Peyer's patch (tissue), 4 donors: ENCODE measurements at regions not wholly inside any gene's neighbourhood (a gene's known extent, or its start where the extent isn't known, plus 50 kb on each side); places are given as distances from the start of the nearest gene placed in this dataset.

Experiments used
- CTCF ChIP-seq, 6 experiments: fragments of 450-650 bp in 4 of 6; fragments of 200-600 bp in 2 of 6; sonication (generic) in 1 of 6; IDR thresholded peaks; one replicate each; pipeline ENCODE4 v1.5.1; 2017 to 2019; ENCODE audit warnings: antibody characterized with exemption in 6 of 6, mild to moderate bottlenecking in 3 of 6, moderate library complexity in 1 of 6
- POLR2A ChIP-seq, 2 donors: fragments of 450-650 bp; IDR thresholded peaks; one replicate each; pipeline ENCODE4 v1.5.1; 2017; ENCODE audit warnings: antibody characterized with exemption in 2 of 2, mild to moderate bottlenecking in 2 of 2, moderate library complexity in 2 of 2

GRCh38 chr19:30222428-30222873 is 149.7 kb upstream of the ZNF536 start:
- peak in 4 of 6 experiments; percentile 19 to 38 (median 26) for TF ChIP-seq CTCF (IDR thresholded peaks at IDR 0.05)
- no peak for TF ChIP-seq POLR2A (IDR thresholded peaks at IDR 0.05)
